ENCODE measurements at regions not wholly inside any gene's neighbourhood (a gene's known extent, or its start where the extent isn't known, plus 50 kb on each side); places are given as distances from the start of the nearest gene placed in this dataset.

DNA sequence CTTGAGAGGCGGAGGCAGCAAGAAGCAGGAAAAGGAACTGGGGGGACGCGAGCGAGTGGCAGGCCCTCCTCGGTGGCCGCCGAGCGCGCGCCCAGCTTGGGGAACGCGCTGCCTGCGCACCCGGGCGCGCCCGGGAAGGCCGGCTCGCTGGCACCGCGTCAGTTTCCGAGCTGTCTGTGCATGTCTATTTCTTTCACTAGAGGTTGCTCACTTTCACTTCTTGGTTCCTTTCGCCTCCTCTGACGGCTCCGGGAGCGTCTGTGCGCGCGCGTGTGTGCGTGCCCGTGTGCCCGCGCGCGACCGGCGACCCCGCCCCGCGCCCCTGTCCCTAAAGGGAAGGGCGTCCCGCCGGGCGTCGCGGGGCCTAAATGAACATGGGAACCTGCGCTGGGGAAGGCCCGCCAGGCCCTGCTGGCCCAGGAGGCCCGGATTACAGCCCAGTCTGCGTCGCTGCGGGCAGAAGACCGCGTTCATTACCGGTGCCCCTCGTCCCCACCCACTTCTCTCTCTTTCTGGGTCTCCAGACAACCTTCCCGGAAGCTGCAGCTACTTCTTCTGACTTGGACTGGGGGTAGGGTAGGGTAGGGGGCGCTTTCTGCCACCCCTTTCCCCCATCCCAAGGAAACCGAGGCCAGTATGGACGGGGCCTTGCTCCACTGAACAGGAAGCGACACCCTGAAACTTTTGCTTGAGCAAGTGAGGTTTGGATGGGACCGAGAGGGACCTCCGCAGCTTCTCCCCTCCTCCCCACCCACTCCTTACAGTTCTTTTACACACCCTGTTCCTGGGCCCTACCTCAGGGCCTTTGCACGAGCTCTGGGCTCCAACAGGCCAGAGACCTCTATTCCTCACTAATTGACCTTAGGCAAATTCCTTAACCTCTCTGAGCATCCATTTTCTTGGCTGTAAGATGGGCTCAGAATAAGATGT, 205.8 kb upstream of the IER5L start:
- peak; percentile 56 for DNase-seq (ENCODE audit: low read depth)

- no peak for DNase-seq (ENCODE audit: low read depth)
These were observed 205.0 kb upstream of the IER5L start for GRCh38 chr9:129383019-129383560.

DNA sequence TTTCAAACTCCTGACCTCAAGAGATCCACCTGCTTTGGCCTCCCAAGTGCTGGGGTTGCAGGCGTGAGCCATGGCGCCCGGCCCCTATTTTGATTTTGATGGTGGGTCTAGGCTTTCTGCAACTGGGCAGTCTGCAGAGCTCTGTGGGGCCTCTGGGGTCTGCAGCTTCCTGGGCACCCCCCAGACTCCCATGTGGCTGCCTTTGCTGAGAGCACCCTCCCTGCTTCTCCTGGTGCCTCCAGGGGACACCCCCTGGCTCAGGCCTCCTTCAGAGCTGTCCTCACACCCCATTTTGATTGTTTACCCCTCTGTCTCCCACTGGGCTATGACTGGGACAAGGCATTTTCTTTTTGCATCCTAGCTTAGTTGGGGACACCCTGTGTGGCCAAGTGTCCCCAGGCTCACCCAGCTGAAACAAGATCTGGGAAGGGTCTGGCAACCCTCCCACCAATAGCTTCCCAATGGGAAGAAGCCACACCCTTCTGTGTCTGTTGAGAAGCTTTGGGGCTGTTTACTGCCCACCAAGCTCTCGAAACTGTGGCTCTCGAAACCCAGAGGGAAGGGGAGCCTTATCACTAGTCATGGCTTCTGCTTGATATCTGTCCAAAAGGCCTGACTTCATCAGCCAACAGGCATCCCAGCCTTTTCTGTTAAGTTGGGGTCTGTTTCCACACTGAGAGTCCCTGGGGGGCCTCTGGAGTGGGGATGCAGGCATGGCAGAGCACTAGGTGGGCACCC, 204.4 kb upstream of the IER5L start:
- DNase-seq (ENCODE audit: low read depth): no peak

DNA sequence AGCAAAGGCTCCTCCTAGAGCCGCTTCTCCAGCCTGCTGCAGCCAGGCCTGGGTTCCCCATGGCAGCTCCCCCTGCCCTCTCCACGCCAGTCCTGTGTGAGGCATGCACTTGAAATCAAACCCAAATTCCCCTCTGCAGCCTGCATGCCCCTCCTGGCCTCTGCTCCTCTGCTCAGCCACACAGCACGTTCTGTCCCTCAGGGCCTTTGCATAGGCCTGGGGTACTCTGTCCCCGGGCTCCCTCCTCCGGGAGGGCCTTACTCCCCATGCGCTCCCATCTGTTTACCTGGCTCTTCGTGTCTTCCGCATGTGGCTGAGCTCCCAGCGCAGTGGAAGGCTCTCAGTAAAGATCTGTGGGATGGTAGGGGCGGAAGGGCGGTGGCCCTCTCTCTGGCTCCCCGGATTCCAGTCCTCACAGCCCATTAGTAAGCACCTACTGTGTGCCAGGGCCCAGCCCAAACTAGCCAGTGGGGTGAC, 203.5 kb upstream of the IER5L start:
- DNase-seq (ENCODE audit: low read depth): no peak

DNA sequence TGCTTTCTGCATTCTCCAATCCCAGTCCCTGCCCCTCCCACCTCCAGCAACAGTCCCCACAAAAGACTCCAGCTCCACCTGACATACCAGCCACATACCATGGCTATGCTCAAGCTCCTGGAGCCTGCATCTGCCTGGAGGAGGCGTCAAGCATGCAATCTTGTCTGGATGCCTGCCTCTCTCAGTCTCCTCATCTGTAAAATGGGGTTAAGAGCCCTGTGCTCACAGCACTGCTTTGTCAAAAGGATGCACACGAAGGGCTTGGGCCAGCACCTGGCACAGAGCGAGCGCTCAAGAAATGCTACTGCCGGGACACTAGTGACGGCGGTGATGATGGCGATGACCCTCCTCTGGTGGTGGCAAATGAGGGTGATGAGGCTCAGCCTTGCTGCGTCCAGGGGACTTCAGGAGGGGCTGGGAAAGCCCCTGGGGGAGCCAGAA, 202.9 kb upstream of the IER5L start:
- no peak for DNase-seq (ENCODE audit: low read depth)

- no peak for DNase-seq (ENCODE audit: low read depth)
These were observed 201.8 kb upstream of the IER5L start for GRCh38 chr9:129379886-129380285.

- DNase-seq (ENCODE audit: low read depth): no peak
These were observed 201.2 kb upstream of the IER5L start for GRCh38 chr9:129379181-129379836.

- no peak for DNase-seq (ENCODE audit: low read depth)
These were observed 200.0 kb upstream of the IER5L start for GRCh38 chr9:129377931-129378661.

GRCh38 chr9:129377181-129377580, 199.1 kb upstream of the IER5L start:
- DNase-seq (ENCODE audit: low read depth): no peak

- DNase-seq (ENCODE audit: low read depth): no peak
These were observed 197.8 kb upstream of the IER5L start for GRCh38 chr9:129375845-129376244.

- DNase-seq (ENCODE audit: low read depth): no peak
These were observed 196.6 kb upstream of the IER5L start for GRCh38 chr9:129374651-129375050.

DNA sequence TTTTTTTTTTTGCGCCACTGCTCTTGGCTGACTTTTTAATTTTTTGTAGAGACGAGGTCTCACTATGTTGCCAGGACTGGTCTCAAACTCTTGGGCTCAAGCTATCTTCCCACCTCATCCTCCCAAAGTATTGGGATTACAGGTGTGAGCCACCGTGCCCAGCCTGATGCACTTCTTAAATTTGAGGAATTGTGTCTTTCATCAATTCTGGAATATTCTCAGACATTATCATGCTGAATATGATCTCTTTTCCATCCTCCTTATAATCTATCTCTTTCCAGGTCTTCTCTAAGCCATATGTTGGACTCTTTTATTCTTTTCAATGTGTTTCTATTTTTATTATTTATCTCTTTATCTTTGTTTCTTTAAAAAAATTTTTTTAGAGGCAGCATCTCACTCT, 196.2 kb upstream of the IER5L start:
- no peak for DNase-seq (ENCODE audit: low read depth)

- no peak for DNase-seq (ENCODE audit: low read depth)
These were observed 195.3 kb upstream of the IER5L start for GRCh38 chr9:129373361-129373760.

- DNase-seq (ENCODE audit: low read depth): no peak
These were observed 192.7 kb upstream of the IER5L start for GRCh38 chr9:129370770-129371169.

GRCh38 chr9:129368444-129368978, 190.4 kb upstream of the IER5L start:
- DNase-seq (ENCODE audit: low read depth): no peak

- no peak for DNase-seq (ENCODE audit: low read depth)
These were observed 189.2 kb upstream of the IER5L start for GRCh38 chr9:129367287-129367686.

DNA sequence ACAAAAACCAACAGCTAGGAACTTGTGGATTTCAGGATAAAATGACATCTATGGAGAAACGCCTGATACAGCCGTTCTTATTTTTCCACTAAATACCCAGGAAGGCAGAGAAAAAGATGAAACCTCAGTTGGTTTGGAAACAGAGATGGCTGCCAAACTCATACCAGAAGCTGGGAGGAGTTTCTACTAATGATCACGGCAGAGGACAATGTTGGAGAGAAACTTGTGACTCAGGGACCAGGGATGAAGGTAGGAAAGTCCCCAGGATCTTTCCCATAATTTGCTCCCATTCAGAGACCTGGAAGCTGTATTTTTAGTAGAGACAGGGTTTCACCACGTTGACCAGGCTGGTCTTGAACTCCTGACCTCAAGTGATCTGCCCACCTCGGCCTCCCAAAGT, 187.1 kb upstream of the IER5L start:
- DNase-seq (ENCODE audit: low read depth): no peak

- no peak for DNase-seq (ENCODE audit: low read depth)
These were observed 185.3 kb upstream of the IER5L start for GRCh38 chr9:129363216-129363873.

DNA sequence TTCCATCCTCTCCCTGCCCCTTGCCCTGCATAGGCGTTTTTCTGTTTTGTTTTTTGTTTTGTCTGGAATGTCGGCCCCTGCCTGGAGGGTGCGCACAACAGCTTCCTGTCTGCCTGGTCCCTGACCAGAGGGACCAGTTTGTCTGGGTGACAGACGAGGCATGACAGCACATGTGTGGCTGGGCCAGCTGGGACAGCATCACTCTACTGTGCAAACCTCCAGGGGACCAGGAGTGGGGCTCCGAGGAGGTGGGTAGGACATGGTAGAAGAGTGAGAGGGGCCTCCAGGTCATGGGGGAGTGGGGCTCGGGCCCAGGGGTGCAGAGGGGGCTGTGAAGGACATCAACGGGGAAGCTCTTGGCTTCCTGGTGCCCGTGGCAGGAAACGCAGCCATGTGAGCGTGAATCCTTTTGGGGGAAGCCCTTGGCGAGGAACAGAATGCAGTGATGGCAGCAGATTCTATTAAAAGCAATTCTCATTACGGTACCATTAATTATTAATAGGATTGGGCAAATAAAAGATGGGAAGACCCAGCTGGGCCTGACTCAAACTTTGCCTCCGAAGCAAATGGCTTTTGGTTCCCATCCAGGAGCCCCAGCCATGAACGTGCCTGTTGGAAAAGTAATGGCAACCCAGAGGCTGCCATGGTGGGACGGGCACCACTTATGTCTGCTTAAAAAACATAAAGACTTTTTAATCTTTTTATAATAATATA, 184.4 kb upstream of the IER5L start:
- DNase-seq (ENCODE audit: low read depth): no peak

- DNase-seq (ENCODE audit: low read depth): no peak
These were observed 183.1 kb upstream of the IER5L start for GRCh38 chr9:129361196-129361595.
